H1 (cell line): ENCODE measurements at regions not wholly inside any gene's neighbourhood (a gene's known extent, or its start where the extent isn't known, plus 50 kb on each side); places are given as distances from the start of the nearest gene placed in this dataset.

ENCODE experiments used
- CTCF ChIA-PET: fragments of 300-600 bp; sonication (Branson Sonifier 250); formaldehyde crosslinking; loops from one replicate; lab custom pipeline; 2021; ENCODE audit not compliant: partially characterized antibody; lab: Charles Lee
- POLR2A ChIA-PET: fragments of 300-600 bp; sonication (Branson Sonifier 250); formaldehyde crosslinking; loops from one replicate; lab custom pipeline; 2021; ENCODE audit warnings: inconsistent platforms; ENCODE audit not compliant: partially characterized antibody; lab: Charles Lee
- DNase-seq, 2 experiments: peaks; one replicate each; pipeline versions ENCODE4 v3.0.0 to v3.0.0-alpha.2; 2010 to 2022; ENCODE audit warnings: low spot score in 2 of 2, low read depth in 1 of 2, mixed read lengths in 1 of 2
- FAIRE-seq: peaks from 2 replicates; lab custom pipeline; 2011; peaks lifted over from hg19 to GRCh38; lab: Jason Lieb, UNC
- H2AFZ ChIP-seq: 2 replicates; pipeline ENCODE4 v1.8.1; 2012; ENCODE audit warnings: low read length, inconsistent platforms
- H2AK5ac ChIP-seq: 2 replicates; pipeline ENCODE4 v1.6.1; 2013; ENCODE audit warnings: low read depth, low read length
- H2BK120ac ChIP-seq: replicated peaks from 2 replicates; pipeline ENCODE3; 2013; ENCODE audit warnings: low read depth, low read length, inconsistent platforms
- H2BK12ac ChIP-seq: 2 replicates; pipeline ENCODE4 v1.6.1; 2013; ENCODE audit warnings: low read depth, low read length
- H2BK15ac ChIP-seq: 2 replicates; pipeline ENCODE4 v1.6.1; 2013; ENCODE audit warnings: low read length
- H2BK20ac ChIP-seq: 2 replicates; pipeline ENCODE4 v1.6.1; 2013; ENCODE audit warnings: low read length
- H2BK5ac ChIP-seq: 2 replicates; pipeline ENCODE4 v1.6.1; 2013; ENCODE audit warnings: low read depth, low read length
- H3K14ac ChIP-seq: 2 replicates; pipeline ENCODE4 v1.6.1; 2013; ENCODE audit warnings: inconsistent platforms; ENCODE audit not compliant: insufficient read length
- H3K18ac ChIP-seq: 2 replicates; pipeline ENCODE4 v1.6.1; 2013; ENCODE audit warnings: low read length; ENCODE audit errors: extremely low read depth
- H3K23ac ChIP-seq: 2 replicates; pipeline ENCODE4 v1.6.1; 2013; ENCODE audit warnings: inconsistent platforms; ENCODE audit not compliant: insufficient read length
- H3K23me2 ChIP-seq: 2 replicates; pipeline ENCODE4 v1.6.1; 2013; ENCODE audit warnings: low read depth, low read length
- H3K27ac ChIP-seq: 2 replicates; pipeline ENCODE4 v1.6.1; 2011; ENCODE audit warnings: low read depth, low read length, inconsistent platforms
- H3K27me3 ChIP-seq, 4 experiments: replicated peaks in 1 of 4; 1 replicate in 1 of 4; 2 replicates in 3 of 4; pipeline versions ENCODE4 v1.6.1 to v1.8.1; 2011 to 2013; ENCODE audit warnings: low read length in 3 of 4, mild to moderate bottlenecking in 3 of 4, inconsistent platforms in 2 of 4, mixed read lengths in 2 of 4, moderate library complexity in 1 of 4; ENCODE audit not compliant: control insufficient read depth in 3 of 4, insufficient read depth in 3 of 4; ENCODE audit errors: extremely low read depth in 1 of 4
- H3K36me3 ChIP-seq, 4 experiments: 2 replicates each; pipeline versions ENCODE4 v1.6.1 to v1.8.1; 2011 to 2013; ENCODE audit warnings: mild to moderate bottlenecking in 4 of 4, low read length in 3 of 4, moderate library complexity in 2 of 4, control low read depth in 1 of 4, inconsistent platforms in 1 of 4; ENCODE audit not compliant: insufficient read depth in 4 of 4, control insufficient read depth in 2 of 4
- H3K4ac ChIP-seq: replicated peaks from 2 replicates; pipeline ENCODE3; 2013; ENCODE audit warnings: low read length, low read depth, mixed read lengths, inconsistent platforms; ENCODE audit not compliant: insufficient read length
- H3K4me1 ChIP-seq, 4 experiments: replicated peaks in 1 of 4; 1 replicate in 1 of 4; 2 replicates in 3 of 4; pipeline versions ENCODE4 v1.6.1 to v1.8.1; 2011 to 2013; ENCODE audit warnings: low read length in 3 of 4, inconsistent platforms in 2 of 4, mixed read lengths in 1 of 4; ENCODE audit not compliant: insufficient read depth in 4 of 4, control insufficient read depth in 3 of 4
- H3K4me2 ChIP-seq, 2 experiments: 2 replicates each; pipeline versions ENCODE4 v1.6.1 to v1.8.1; 2011 to 2013; ENCODE audit warnings: low read depth in 2 of 2, low read length in 2 of 2, control low read depth in 1 of 2, inconsistent platforms in 1 of 2, mild to moderate bottlenecking in 1 of 2; ENCODE audit not compliant: insufficient read depth in 1 of 2
- H3K4me3 ChIP-seq, 4 experiments: fragments of 200-600, 300-600 bp in 1 of 4; sonication (generic), shearing (Covaris generic), sonication (Bioruptor Twin) in 1 of 4; 2 replicates each; pipeline versions ENCODE4 v1.5.1 to v1.8.1; 2011 to 2016; ENCODE audit warnings: low read length in 4 of 4, low read depth in 3 of 4, control low read depth in 2 of 4, inconsistent platforms in 2 of 4, mild to moderate bottlenecking in 2 of 4, mixed read lengths in 1 of 4, moderate library complexity in 1 of 4; ENCODE audit not compliant: insufficient read depth in 2 of 4; ENCODE audit errors: extremely low read depth in 1 of 4
- H3K56ac ChIP-seq: replicated peaks from 2 replicates; pipeline ENCODE3; 2013; ENCODE audit warnings: low read depth, mild to moderate bottlenecking, mixed read lengths, low read length, inconsistent platforms; ENCODE audit not compliant: insufficient read length
- H3K79me1 ChIP-seq: 2 replicates; pipeline ENCODE4 v1.6.1; 2013; ENCODE audit warnings: low read depth, low read length, control low read depth
- H3K79me2 ChIP-seq, 2 experiments: 2 replicates each; pipeline versions ENCODE4 v1.6.1 to v1.8.1; 2012 to 2013; ENCODE audit warnings: low read length in 2 of 2, mild to moderate bottlenecking in 2 of 2, inconsistent platforms in 1 of 2; ENCODE audit not compliant: insufficient read depth in 2 of 2, control insufficient read depth in 1 of 2
- H3K9ac ChIP-seq, 4 experiments: replicated peaks in 1 of 4; 1 replicate in 1 of 4; 2 replicates in 3 of 4; pipeline versions ENCODE4 v1.6.1 to v1.8.1; 2011 to 2013; ENCODE audit warnings: low read depth in 3 of 4, low read length in 3 of 4, control low read depth in 2 of 4, mild to moderate bottlenecking in 2 of 4, moderate library complexity in 2 of 4, inconsistent platforms in 1 of 4; ENCODE audit errors: extremely low read depth in 1 of 4
- H3K9me3 ChIP-seq, 2 experiments: 2 replicates each; pipeline versions ENCODE4 v1.6.1 to v1.8.1; 2012 to 2013; ENCODE audit warnings: mild to moderate bottlenecking in 2 of 2, moderate library complexity in 2 of 2, control low read depth in 1 of 2, inconsistent platforms in 1 of 2, low read depth in 1 of 2, low read length in 1 of 2, mixed read lengths in 1 of 2; ENCODE audit not compliant: insufficient read depth in 2 of 2
- H4K20me1 ChIP-seq, 2 experiments: replicated peaks in 1 of 2; 2 replicates each; pipeline versions ENCODE3 to v1.8.1; 2011 to 2013; ENCODE audit warnings: inconsistent platforms in 2 of 2, low read length in 2 of 2, mild to moderate bottlenecking in 1 of 2; ENCODE audit not compliant: insufficient read depth in 2 of 2, control insufficient read depth in 1 of 2
- H4K5ac ChIP-seq: 2 replicates; pipeline ENCODE4 v1.6.1; 2013; ENCODE audit warnings: low read length, low read depth, mixed read lengths, inconsistent platforms; ENCODE audit not compliant: insufficient read length
- H4K8ac ChIP-seq: 2 replicates; pipeline ENCODE4 v1.8.0; 2013; ENCODE audit warnings: mild to moderate bottlenecking, moderate library complexity, low read length, inconsistent platforms; ENCODE audit not compliant: insufficient read depth; ENCODE audit errors: extremely low read depth
- H4K91ac ChIP-seq: replicated peaks from 2 replicates; pipeline ENCODE3; 2013; ENCODE audit warnings: low read length, mixed read lengths, inconsistent platforms; ENCODE audit not compliant: insufficient read length
- ASH2L ChIP-seq: fragments of 200-600, 300-600 bp; sonication (generic); IDR thresholded peaks from one replicate; pipeline ENCODE4 v1.7.1; 2017; ENCODE audit warnings: low read length
- GABPA ChIP-seq: IDR thresholded peaks from 2 replicates; pipeline ENCODE4 v1.6.1; 2011; ENCODE audit warnings: mild to moderate bottlenecking, low read length, moderate library complexity, borderline replicate concordance; ENCODE audit not compliant: insufficient read depth
- HDAC6 ChIP-seq: IDR thresholded peaks from one replicate; pipeline ENCODE4 v1.7.1; 2012; ENCODE audit warnings: low read depth, mild to moderate bottlenecking, inconsistent platforms, low read length, moderate library complexity
- JUND ChIP-seq: IDR thresholded peaks from 2 replicates; pipeline ENCODE4 v1.6.1; 2011; ENCODE audit warnings: mild to moderate bottlenecking, improper control_type of control experiment, low read length
- KDM1A ChIP-seq: fragments of 200-600, 300-600 bp; sonication (generic); IDR thresholded peaks from 2 replicates; pipeline ENCODE4 v1.7.1; 2016; ENCODE audit warnings: mild to moderate bottlenecking, low read length, borderline replicate concordance
- KDM4A ChIP-seq: IDR thresholded peaks from one replicate; pipeline ENCODE4 v1.7.1; 2012; ENCODE audit warnings: low read depth, mild to moderate bottlenecking, moderate library complexity, low read length, inconsistent platforms; ENCODE audit not compliant: severe bottlenecking
- KDM5A ChIP-seq: fragments of 200-600 bp; IDR thresholded peaks from 2 replicates; pipeline ENCODE4 v1.7.1; 2012; ENCODE audit warnings: mild to moderate bottlenecking, low read length, inconsistent platforms, mixed read lengths
- MAFK ChIP-seq: IDR thresholded peaks from 2 replicates; pipeline ENCODE4 v1.6.1; 2012; ENCODE audit warnings: low read depth, mild to moderate bottlenecking, improper control_type of control experiment, low read length
- RAD21 ChIP-seq, 2 experiments: IDR thresholded peaks in 1 of 2; conservative IDR thresholded peaks in 1 of 2; 2 replicates each; pipeline ENCODE4 v1.6.1; 2011; ENCODE audit warnings: low read depth in 2 of 2, low read length in 2 of 2, improper control_type of control experiment in 1 of 2, inconsistent platforms in 1 of 2, mild to moderate bottlenecking in 1 of 2, moderate library complexity in 1 of 2
- RBBP5 ChIP-seq: IDR thresholded peaks from 2 replicates; pipeline ENCODE4 v1.7.1; 2012; ENCODE audit warnings: low read depth, mild to moderate bottlenecking, inconsistent platforms, low read length, moderate library complexity, borderline replicate concordance
- RFX5 ChIP-seq: IDR thresholded peaks from 2 replicates; pipeline ENCODE4 v1.6.1; 2011; ENCODE audit warnings: low read depth, low read length, improper control_type of control experiment, borderline replicate concordance
- WGBS, 2 experiments: shearing (Covaris generic) in 1 of 2; methylation state at CpG; one replicate each; pipeline versions ENCODE4 v1.1.6 to v1.1.7; 2013 to 2015; ENCODE audit warnings: low lambda C conversion rate in 2 of 2, mixed read lengths in 2 of 2, inconsistent platforms in 1 of 2, low coverage in 1 of 2, missing lambda C conversion rate in 1 of 2; ENCODE audit not compliant: insufficient replicate concordance in 2 of 2, insufficient coverage in 1 of 2, insufficient read length in 1 of 2; ENCODE audit errors: extremely low coverage in 1 of 2, missing lambda C conversion rate in 1 of 2; 5-methylcytosine and 5-hydroxymethylcytosine counted together
- TF ChIP-seq, protein P1 (sequence below): IDR thresholded peaks from 2 replicates; pipeline ENCODE4 v1.6.1; 2011; ENCODE audit warnings: low read length, improper control_type of control experiment
- TF ChIP-seq, protein P2 (sequence below): IDR thresholded peaks from 2 replicates; pipeline ENCODE4 v1.6.1; 2011; ENCODE audit warnings: low read depth, mild to moderate bottlenecking, low read length; ENCODE audit not compliant: insufficient read depth

DNA sequence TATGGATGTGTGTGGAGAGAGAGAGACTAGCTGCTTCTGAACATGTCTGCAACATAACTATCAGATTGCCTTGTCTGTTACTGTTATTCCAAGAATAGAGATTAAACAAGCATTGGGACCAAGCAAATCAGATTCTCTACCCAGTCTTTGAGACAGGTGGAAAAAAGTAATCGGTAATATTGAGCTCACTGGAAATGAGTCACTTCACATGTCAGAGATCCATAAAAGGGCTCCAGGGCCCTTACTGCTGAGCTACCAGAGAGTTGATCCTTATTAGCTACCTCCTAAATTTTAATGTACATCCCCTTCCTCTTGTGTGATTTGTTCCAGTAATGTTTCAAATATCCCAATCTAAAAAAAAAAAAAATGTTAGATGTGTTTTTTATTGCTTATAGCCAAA is 2118.0 kb downstream of the PCDH9 start:
- Histone ChIP-seq H3K4me2 (no peak overlapping the region), H3K27me3 (no peaks in the 10 kb centered on the region), H2BK15ac (no peak overlapping the region), H2BK120ac (no peak overlapping the region), H3K27ac (no peak overlapping the region), H4K8ac (no peak overlapping the region), H2AK5ac (no peak overlapping the region), H2BK12ac (no peak overlapping the region), H3K18ac (no peak overlapping the region), H3K4me1 (no peaks in the 10 kb centered on the region), H4K5ac (no peak overlapping the region), H2BK5ac (no peak overlapping the region), H3K79me2 (no peaks in the 10 kb centered on the region), H4K20me1 (no peaks in the 10 kb centered on the region), H3K14ac (no peak overlapping the region), H3K4me3 (no peak overlapping the region), H2BK20ac (no peak overlapping the region), H2AFZ (no peak overlapping the region), H4K91ac (no peak overlapping the region), H3K56ac (no peak overlapping the region)
- POLR2A ChIA-PET = no interaction called here
- CTCF ChIA-PET = interaction anchor here (0.5 to 0.6 kb wide), 3 partner anchors 13 to 813 kb away, joined by 3 to 4 read pairs (median 4); no protein-coding TSS in a partner anchor
- WGBS, 2 experiments = 93% methylated on average over 1 of the region's 1 CpG; no CpG with 5 or more reads in 1 of the 2 experiments
- no peak for TF ChIP-seq HDAC6
- no peak for TF ChIP-seq JUND
- no peak for TF ChIP-seq ASH2L
- no peak for TF ChIP-seq KDM5A
- TF ChIP-seq KDM1A = no peak
- no peak for TF ChIP-seq MAFK
- TF ChIP-seq RAD21 (IDR thresholded peaks at IDR 0.05 in 1 of 2, conservative IDR thresholded peaks at IDR 0.05 in 1 of 2; ENCODE audit: low read depth in 2 of 2, low read length in 2 of 2) = no peak
- TF ChIP-seq, protein P1, sequence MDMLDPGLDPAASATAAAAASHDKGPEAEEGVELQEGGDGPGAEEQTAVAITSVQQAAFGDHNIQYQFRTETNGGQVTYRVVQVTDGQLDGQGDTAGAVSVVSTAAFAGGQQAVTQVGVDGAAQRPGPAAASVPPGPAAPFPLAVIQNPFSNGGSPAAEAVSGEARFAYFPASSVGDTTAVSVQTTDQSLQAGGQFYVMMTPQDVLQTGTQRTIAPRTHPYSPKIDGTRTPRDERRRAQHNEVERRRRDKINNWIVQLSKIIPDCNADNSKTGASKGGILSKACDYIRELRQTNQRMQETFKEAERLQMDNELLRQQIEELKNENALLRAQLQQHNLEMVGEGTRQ = no peak
- no peak for TF ChIP-seq KDM4A
- no peak for TF ChIP-seq RBBP5
- TF ChIP-seq, protein P2, sequence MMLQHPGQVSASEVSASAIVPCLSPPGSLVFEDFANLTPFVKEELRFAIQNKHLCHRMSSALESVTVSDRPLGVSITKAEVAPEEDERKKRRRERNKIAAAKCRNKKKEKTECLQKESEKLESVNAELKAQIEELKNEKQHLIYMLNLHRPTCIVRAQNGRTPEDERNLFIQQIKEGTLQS = no peak
- no peak for TF ChIP-seq GABPA
- TF ChIP-seq RFX5 = no peak
- TF ChIP-seq, all 59 proteins: peak for 0
- H3K23me2 ChIP-seq = no peaks in the 10 kb centered on the region
- no peaks in the 10 kb centered on the region for H3K79me1 ChIP-seq
- no peak overlapping the region for H3K9ac ChIP-seq
- H3K4ac ChIP-seq = no peak overlapping the region
- no peaks in the 10 kb centered on the region for H3K36me3 ChIP-seq
- H3K9me3 ChIP-seq = no peaks in the 10 kb centered on the region
- FAIRE-seq (no peak), DNase-seq (no peak)
- H3K23ac ChIP-seq = no peak overlapping the region
